ENCODE measurements at regions not wholly inside any gene's neighbourhood (a gene's known extent, or its start where the extent isn't known, plus 50 kb on each side); places are given as distances from the start of the nearest gene placed in this dataset.

- Histone ChIP-seq H4K8ac (ENCODE audit: low read depth in 2 of 2, low read length in 2 of 2) (no peak overlapping the region), H2AFZ (replicated peaks; ENCODE audit: low read length, poor library complexity) (no peak overlapping the region), H3K14ac (replicated peaks; ENCODE audit: low read depth, low read length) (no peak overlapping the region), H3K79me1 (ENCODE audit: low read depth in 1 of 2, low read length in 2 of 2) (no peaks in the 10 kb centered on the region), H4K20me1 (ENCODE audit: insufficient read depth, low read length) (no peaks in the 10 kb centered on the region), H2BK15ac (ENCODE audit: low read depth, low read length) (no peak overlapping the region), H4K91ac (ENCODE audit: insufficient read depth, low read depth, low read length) (no peak overlapping the region), H3K23ac (ENCODE audit: low read depth, low read length) (no peak overlapping the region), H2AK9ac (replicated peaks; ENCODE audit: low read depth, low read length, poor library complexity) (no peak overlapping the region), H3K27me3 (ENCODE audit: control insufficient read depth, insufficient read depth, low read length) (peaks cover 3% of the 10 kb centered on the region; the same call in 1 of the 2 replicates), H3K4me3 (ENCODE audit: insufficient read depth, low read depth, low read length) (no peak overlapping the region), H3K56ac (ENCODE audit: extremely low read depth, insufficient read depth, low read length) (no peak overlapping the region), H4K5ac (ENCODE audit: low read depth, low read length) (no peak overlapping the region), H3K27ac (ENCODE audit: insufficient read depth, low read length) (no peak overlapping the region), H2BK120ac (ENCODE audit: low read depth, low read length) (no peak overlapping the region), H3K4me1 (ENCODE audit: control insufficient read depth, insufficient read depth, low read length) (no peaks in the 10 kb centered on the region), H3K36me3 (ENCODE audit: control insufficient read depth, insufficient read depth, low read length) (no peaks in the 10 kb centered on the region), H3K4me2 (ENCODE audit: low read depth, low read length) (no peak overlapping the region), H2AK5ac (ENCODE audit: low read depth, low read length) (no peak overlapping the region), H3K9ac (ENCODE audit: low read depth, low read length) (no peak overlapping the region), H3K9me3 (ENCODE audit: control insufficient read depth, insufficient read depth, low read length) (no peaks in the 10 kb centered on the region), H3K4ac (ENCODE audit: low read depth, low read length) (no peak overlapping the region), H2BK20ac (ENCODE audit: low read depth, low read length) (no peak overlapping the region), H2BK5ac (ENCODE audit: low read depth, low read length, poor library complexity, severe bottlenecking) (no peak overlapping the region), H3K18ac (ENCODE audit: low read depth, low read length) (no peak overlapping the region), H3K9me1 (ENCODE audit: insufficient read depth, low read length) (no peaks in the 10 kb centered on the region)
- dilution Hi-C loops (cut with HindIII; ENCODE audit: low sequenced_read_pairs, unreplicated experiment) = no loop called here
- DNase-seq = no peak
- intact Hi-C loops (cut with micrococcal nuclease) = no loop called here
- no TSS peak for BruUV-seq (replicated peaks)
- in situ Hi-C loops (cut with MboI; ENCODE audit: low sequenced_read_pairs) = no loop called here
- 60% methylated on average over 1 of the region's 1 CpG; no CpG with 5 or more reads in 1 of the 2 experiments for WGBS, 2 experiments (ENCODE audit: extremely low coverage in 2 of 2, insufficient read length in 1 of 2)
- no peak for ATAC-seq (ENCODE audit: low read depth)
- ChIA-PET POLR2A (ENCODE audit: unreplicated experiment) (no interaction called here), CTCF (no interaction called here)
- TF ChIP-seq CHD1 (IDR thresholded peaks at IDR 0.05; ENCODE audit: low read depth, low read length) = no peak
- no peak for TF ChIP-seq RCOR1 (IDR thresholded peaks at IDR 0.05; ENCODE audit: insufficient replicate concordance, low read length)
- TF ChIP-seq USF2 (IDR thresholded peaks at IDR 0.05; ENCODE audit: low read depth, low read length) = no peak
- no peak for TF ChIP-seq MAFK (IDR thresholded peaks at IDR 0.05; ENCODE audit: low read depth, low read length)
- no peak for TF ChIP-seq MAZ (IDR thresholded peaks at IDR 0.05; ENCODE audit: borderline replicate concordance, low read depth, low read length)
- TF ChIP-seq MXI1 (IDR thresholded peaks at IDR 0.05; ENCODE audit: borderline replicate concordance, low read depth, low read length) = no peak
- no peak for TF ChIP-seq SMC3 (IDR thresholded peaks at IDR 0.05; ENCODE audit: low read depth, low read length)
- TF ChIP-seq RAD21 (IDR thresholded peaks at IDR 0.05; ENCODE audit: low read length) = no peak
- no peak for TF ChIP-seq CEBPB (IDR thresholded peaks at IDR 0.05; ENCODE audit: low read depth, low read length)
- no peak for TF ChIP-seq POLR2A (IDR thresholded peaks at IDR 0.05; ENCODE audit: low read depth, low read length)
- TF ChIP-seq, protein P1, sequence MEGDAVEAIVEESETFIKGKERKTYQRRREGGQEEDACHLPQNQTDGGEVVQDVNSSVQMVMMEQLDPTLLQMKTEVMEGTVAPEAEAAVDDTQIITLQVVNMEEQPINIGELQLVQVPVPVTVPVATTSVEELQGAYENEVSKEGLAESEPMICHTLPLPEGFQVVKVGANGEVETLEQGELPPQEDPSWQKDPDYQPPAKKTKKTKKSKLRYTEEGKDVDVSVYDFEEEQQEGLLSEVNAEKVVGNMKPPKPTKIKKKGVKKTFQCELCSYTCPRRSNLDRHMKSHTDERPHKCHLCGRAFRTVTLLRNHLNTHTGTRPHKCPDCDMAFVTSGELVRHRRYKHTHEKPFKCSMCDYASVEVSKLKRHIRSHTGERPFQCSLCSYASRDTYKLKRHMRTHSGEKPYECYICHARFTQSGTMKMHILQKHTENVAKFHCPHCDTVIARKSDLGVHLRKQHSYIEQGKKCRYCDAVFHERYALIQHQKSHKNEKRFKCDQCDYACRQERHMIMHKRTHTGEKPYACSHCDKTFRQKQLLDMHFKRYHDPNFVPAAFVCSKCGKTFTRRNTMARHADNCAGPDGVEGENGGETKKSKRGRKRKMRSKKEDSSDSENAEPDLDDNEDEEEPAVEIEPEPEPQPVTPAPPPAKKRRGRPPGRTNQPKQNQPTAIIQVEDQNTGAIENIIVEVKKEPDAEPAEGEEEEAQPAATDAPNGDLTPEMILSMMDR (conservative IDR thresholded peaks at IDR 0.05; ENCODE audit: low read depth, low read length) = no peak
- TF ChIP-seq FOS (IDR thresholded peaks at IDR 0.05; ENCODE audit: low read depth, low read length) = no peak
- no peak for TF ChIP-seq RFX5 (IDR thresholded peaks at IDR 0.05; ENCODE audit: low read depth, low read length)
- TF ChIP-seq NFE2L2 (IDR thresholded peaks at IDR 0.05; ENCODE audit: low read depth, low read length) = no peak
- TF ChIP-seq, protein P2, sequence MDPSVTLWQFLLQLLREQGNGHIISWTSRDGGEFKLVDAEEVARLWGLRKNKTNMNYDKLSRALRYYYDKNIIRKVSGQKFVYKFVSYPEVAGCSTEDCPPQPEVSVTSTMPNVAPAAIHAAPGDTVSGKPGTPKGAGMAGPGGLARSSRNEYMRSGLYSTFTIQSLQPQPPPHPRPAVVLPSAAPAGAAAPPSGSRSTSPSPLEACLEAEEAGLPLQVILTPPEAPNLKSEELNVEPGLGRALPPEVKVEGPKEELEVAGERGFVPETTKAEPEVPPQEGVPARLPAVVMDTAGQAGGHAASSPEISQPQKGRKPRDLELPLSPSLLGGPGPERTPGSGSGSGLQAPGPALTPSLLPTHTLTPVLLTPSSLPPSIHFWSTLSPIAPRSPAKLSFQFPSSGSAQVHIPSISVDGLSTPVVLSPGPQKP (IDR thresholded peaks at IDR 0.05; ENCODE audit: borderline replicate concordance, low read depth, low read length) = no peak
- no peak for TF ChIP-seq BHLHE40 (IDR thresholded peaks at IDR 0.05; ENCODE audit: low read depth, low read length)
Measured at GRCh38 chr5:38113880-38114279, 144.5 kb upstream of the EGFLAM start.
